ENCODE measurements at regions not wholly inside any gene's neighbourhood (a gene's known extent, or its start where the extent isn't known, plus 50 kb on each side); places are given as distances from the start of the nearest gene placed in this dataset.

DNA sequence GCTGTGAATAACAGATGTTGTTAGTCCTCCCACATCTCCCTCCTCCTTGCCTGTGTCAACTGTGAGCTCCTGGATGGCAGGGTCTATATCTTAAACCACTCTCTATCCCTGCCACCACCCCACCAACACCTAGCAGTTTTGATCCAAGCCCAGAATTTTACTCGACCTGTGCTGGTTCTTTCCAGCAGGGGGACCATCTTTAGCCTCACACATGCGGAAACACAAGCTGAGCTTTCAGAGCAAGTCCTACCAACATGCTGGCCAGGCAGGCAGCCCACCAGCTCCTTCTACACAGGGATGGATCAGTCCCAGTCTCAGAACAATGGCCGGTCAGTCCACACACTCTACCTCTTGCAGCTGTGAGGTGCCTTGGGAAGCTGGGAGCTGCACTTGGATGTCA lies 231.5 kb downstream of the NXPE2 start:
- Mint-ChIP-seq H3K36me3 (ENCODE audit: insufficient read depth, unreplicated experiment) (no peaks in the 10 kb centered on the region), H3K4me3 (ENCODE audit: low read depth, unreplicated experiment) (no peak overlapping the region), H3K4me1 (ENCODE audit: low read depth, unreplicated experiment) (no peaks in the 10 kb centered on the region), H3K27me3 (ENCODE audit: unreplicated experiment) (no peaks in the 10 kb centered on the region), H3K27ac (ENCODE audit: unreplicated experiment) (no peak overlapping the region), H3K9me3 (ENCODE audit: low read depth, unreplicated experiment) (peaks cover 17% of the 10 kb centered on the region)
- no peak for DNase-seq
- CTCF ChIA-PET = no interaction called here
- intact Hi-C loops (cut with micrococcal nuclease; ENCODE audit: unreplicated experiment) = no loop called here
- TF ChIP-seq, protein P1, sequence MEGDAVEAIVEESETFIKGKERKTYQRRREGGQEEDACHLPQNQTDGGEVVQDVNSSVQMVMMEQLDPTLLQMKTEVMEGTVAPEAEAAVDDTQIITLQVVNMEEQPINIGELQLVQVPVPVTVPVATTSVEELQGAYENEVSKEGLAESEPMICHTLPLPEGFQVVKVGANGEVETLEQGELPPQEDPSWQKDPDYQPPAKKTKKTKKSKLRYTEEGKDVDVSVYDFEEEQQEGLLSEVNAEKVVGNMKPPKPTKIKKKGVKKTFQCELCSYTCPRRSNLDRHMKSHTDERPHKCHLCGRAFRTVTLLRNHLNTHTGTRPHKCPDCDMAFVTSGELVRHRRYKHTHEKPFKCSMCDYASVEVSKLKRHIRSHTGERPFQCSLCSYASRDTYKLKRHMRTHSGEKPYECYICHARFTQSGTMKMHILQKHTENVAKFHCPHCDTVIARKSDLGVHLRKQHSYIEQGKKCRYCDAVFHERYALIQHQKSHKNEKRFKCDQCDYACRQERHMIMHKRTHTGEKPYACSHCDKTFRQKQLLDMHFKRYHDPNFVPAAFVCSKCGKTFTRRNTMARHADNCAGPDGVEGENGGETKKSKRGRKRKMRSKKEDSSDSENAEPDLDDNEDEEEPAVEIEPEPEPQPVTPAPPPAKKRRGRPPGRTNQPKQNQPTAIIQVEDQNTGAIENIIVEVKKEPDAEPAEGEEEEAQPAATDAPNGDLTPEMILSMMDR (IDR thresholded peaks at IDR 0.05; ENCODE audit: unreplicated experiment) = no peak
- no TSS peak for BruUV-seq (replicated peaks)

DNA sequence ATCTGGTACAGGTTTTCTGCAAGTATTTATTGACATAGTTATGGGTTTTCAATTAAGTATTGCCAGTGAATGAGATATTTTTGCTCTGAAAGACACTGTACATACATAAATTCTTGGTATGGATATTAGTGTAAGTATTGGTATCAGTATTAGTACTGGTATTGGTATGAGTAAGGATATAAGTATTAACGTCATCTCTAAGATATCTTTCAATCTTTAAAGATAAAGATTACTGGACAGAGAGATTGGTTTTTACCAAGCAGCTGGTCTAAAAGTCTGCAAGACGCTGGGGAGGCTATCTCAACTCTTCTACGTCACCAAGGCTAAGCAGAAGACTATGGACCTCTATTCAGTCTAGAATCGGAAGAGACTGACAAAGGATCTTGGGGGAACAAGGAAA lies 234.5 kb downstream of the NXPE2 start:
- intact Hi-C loops (cut with micrococcal nuclease; ENCODE audit: unreplicated experiment) = no loop called here
- Mint-ChIP-seq H3K27me3 (ENCODE audit: unreplicated experiment) (no peaks in the 10 kb centered on the region), H3K9me3 (ENCODE audit: low read depth, unreplicated experiment) (peaks cover 20% of the 10 kb centered on the region), H3K4me1 (ENCODE audit: low read depth, unreplicated experiment) (no peaks in the 10 kb centered on the region), H3K27ac (ENCODE audit: unreplicated experiment) (no peak overlapping the region), H3K4me3 (ENCODE audit: low read depth, unreplicated experiment) (no peak overlapping the region), H3K36me3 (ENCODE audit: insufficient read depth, unreplicated experiment) (no peaks in the 10 kb centered on the region)
- BruUV-seq (replicated peaks) = no TSS peak
- DNase-seq = no peak
- TF ChIP-seq, protein P1 (IDR thresholded peaks at IDR 0.05; ENCODE audit: unreplicated experiment) = no peak
- CTCF ChIA-PET = no interaction called here

DNA sequence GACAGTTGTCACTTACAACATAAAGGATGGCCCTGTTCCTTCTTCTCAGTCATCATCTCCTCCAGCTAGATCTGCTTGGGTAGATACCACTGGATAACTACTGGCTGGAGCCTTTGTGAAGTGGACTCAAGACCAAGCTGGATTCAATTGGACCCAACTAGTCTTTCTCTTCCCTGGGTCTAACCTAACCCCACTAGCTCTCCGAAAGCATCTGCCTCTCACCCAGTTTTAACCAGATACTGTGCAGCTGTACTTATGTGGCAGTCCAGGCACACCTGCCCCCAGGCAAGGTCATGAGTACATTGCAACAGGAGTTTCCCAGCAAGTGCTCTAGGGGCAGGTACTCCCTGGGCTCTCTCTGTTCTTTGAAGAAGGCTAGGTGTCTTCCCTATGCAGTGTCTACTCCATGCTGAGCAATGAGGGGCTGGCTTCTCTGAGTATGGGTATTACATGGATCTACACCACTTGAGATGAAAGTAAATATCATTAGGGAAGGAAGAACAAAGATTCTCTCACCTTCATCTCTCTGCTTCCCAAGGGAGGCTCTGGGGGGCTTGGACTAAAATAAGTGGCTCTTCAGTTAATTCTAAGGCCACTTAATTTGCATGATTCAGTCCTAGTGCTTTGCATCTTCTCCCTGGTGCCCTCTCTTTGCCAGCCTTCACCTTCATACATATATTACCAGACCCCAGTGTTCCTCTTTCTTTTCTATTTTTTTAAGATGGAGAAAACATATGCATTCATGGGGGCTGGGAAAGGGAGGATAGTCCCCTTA lies 236.1 kb downstream of the NXPE2 start:
- Mint-ChIP-seq H3K9me3 (ENCODE audit: low read depth, unreplicated experiment) (peaks cover 21% of the 10 kb centered on the region), H3K4me1 (ENCODE audit: low read depth, unreplicated experiment) (no peaks in the 10 kb centered on the region), H3K4me3 (ENCODE audit: low read depth, unreplicated experiment) (no peak overlapping the region), H3K27me3 (ENCODE audit: unreplicated experiment) (no peaks in the 10 kb centered on the region), H3K36me3 (ENCODE audit: insufficient read depth, unreplicated experiment) (no peaks in the 10 kb centered on the region), H3K27ac (ENCODE audit: unreplicated experiment) (no peak overlapping the region)
- BruUV-seq (replicated peaks) = no TSS peak
- CTCF ChIA-PET = no interaction called here
- TF ChIP-seq, protein P1 (IDR thresholded peaks at IDR 0.05; ENCODE audit: unreplicated experiment) = no peak
- intact Hi-C loops (cut with micrococcal nuclease; ENCODE audit: unreplicated experiment) = no loop called here
- DNase-seq = no peak

DNA sequence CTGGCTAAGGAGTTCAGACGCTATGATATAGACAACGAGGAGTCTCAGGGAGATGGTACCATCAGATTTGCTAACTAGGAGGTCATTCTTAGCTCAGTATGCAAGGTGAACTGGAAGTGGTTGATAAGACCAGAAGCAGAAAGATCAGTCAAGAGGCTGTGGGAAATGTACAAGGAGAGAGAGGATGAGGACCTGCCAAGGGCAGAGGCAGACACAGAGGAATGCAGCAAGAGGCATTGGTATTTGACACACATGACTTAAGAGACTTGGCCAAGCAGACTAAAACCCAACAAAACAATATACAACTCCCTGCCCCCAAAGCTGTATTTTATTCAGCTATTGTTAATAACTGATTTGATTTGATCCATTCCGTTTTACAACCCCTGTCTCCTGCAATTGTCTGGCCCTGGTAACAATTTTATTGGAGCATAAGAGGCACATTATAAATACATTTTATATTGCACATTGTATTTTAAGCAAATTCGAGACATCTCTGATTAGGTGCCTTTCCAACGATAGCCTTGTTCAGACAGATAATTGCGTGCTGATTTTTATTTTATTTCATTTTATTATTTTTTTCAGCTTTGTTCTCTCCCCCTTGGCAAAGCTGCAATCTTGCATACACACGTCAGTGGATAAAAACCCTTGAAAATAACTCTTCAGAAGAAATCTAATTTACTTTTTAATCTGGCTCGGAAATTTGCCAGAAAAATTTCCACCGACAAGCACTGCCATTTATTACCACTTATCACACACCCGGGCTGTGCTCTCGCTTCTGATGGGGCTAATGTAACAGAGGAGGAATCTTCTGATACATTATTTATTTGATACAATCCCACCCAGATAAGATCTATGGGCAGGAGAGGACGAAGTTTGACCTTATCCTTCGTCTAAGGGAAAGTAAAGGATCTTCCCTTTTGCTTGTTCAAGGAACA lies 237.8 kb downstream of the NXPE2 start:
- peaks cover 22% of the 10 kb centered on the region for H3K9me3 Mint-ChIP-seq (ENCODE audit: low read depth, unreplicated experiment)
- H3K36me3 Mint-ChIP-seq (ENCODE audit: insufficient read depth, unreplicated experiment) = no peaks in the 10 kb centered on the region
- H3K27ac Mint-ChIP-seq (ENCODE audit: unreplicated experiment) = no peak overlapping the region
- TF ChIP-seq, protein P1 (IDR thresholded peaks at IDR 0.05; ENCODE audit: unreplicated experiment) = no peak
- H3K4me3 Mint-ChIP-seq (ENCODE audit: low read depth, unreplicated experiment) = no peak overlapping the region
- no TSS peak for BruUV-seq (replicated peaks)
- intact Hi-C loops (cut with micrococcal nuclease; ENCODE audit: unreplicated experiment) = no loop called here
- CTCF ChIA-PET = no interaction called here
- H3K27me3 Mint-ChIP-seq (ENCODE audit: unreplicated experiment) = no peaks in the 10 kb centered on the region
- no peak for DNase-seq
- H3K4me1 Mint-ChIP-seq (ENCODE audit: low read depth, unreplicated experiment) = no peaks in the 10 kb centered on the region
